ENCODE measurements at regions not wholly inside any gene's neighbourhood (a gene's known extent, or its start where the extent isn't known, plus 50 kb on each side); places are given as distances from the start of the nearest gene placed in this dataset.

GRCh38 chr13:30002577-30002976 lies 152.2 kb upstream of the UBL3 start:
- no peak for FAIRE-seq

DNA sequence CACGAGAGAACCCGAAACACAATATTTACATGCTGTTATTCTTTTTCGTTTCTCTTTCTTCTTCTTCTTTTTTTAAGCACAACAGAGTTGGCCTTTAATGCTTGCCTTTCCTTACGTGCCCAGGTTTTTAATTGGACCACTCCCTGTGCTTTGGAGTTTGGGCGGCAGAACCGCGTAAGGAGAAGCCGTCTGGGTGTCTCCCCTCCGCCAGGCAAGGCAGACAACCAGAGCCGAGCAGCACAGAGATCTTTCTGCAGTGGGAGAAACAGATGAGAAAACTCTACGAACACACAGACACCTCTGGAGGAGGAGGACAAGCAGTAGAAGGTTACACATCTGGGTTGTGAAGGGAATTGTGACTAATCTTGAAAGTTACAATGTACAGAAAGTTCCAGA lies 150.0 kb upstream of the UBL3 start:
- intact Hi-C loops (cut with DNase I): no loop called here
- no peak overlapping the region for H3K4me3 ChIP-seq (ENCODE audit: low read length in 3 of 3)
- H3K27ac ChIP-seq (ENCODE audit: low read depth in 2 of 2, low read length in 2 of 2): no peak overlapping the region
- TF ChIP-seq CTCF (IDR thresholded peaks at IDR 0.05; ENCODE audit: borderline replicate concordance, extremely low read depth, insufficient read depth): no peak
- H3K36me3 ChIP-seq (ENCODE audit: control insufficient read depth in 2 of 3, insufficient read depth in 3 of 3, low read length in 3 of 3): no peaks in the 10 kb centered on the region
- DNase-seq (no peak), FAIRE-seq (no peak)
- H3K9me3 ChIP-seq (ENCODE audit: control insufficient read depth in 2 of 3, insufficient read depth in 1 of 3, low read length in 3 of 3): no peaks in the 10 kb centered on the region
- H3K9ac ChIP-seq (ENCODE audit: low read length in 3 of 3): no peak overlapping the region
- no peaks in the 10 kb centered on the region for H3K4me1 ChIP-seq (ENCODE audit: control insufficient read depth in 2 of 3, insufficient read depth in 2 of 3, low read depth in 1 of 3, low read length in 3 of 3)
- H3K27me3 ChIP-seq (ENCODE audit: control insufficient read depth, insufficient read depth, low read length): no peaks in the 10 kb centered on the region

More at GRCh38 chr13:30002577-30002976, 152.2 kb upstream of the UBL3 start:
- DNase-seq: no peak
- Histone ChIP-seq H3K9ac (ENCODE audit: low read length in 3 of 3) (no peak overlapping the region), H3K4me3 (ENCODE audit: low read length in 3 of 3) (no peak overlapping the region), H3K36me3 (ENCODE audit: control insufficient read depth in 2 of 3, insufficient read depth in 3 of 3, low read length in 3 of 3) (no peaks in the 10 kb centered on the region), H3K27me3 (ENCODE audit: control insufficient read depth, insufficient read depth, low read length) (no peaks in the 10 kb centered on the region), H3K27ac (ENCODE audit: low read depth in 2 of 2, low read length in 2 of 2) (no peak overlapping the region), H3K4me1 (ENCODE audit: control insufficient read depth in 2 of 3, insufficient read depth in 2 of 3, low read depth in 1 of 3, low read length in 3 of 3) (no peaks in the 10 kb centered on the region), H3K9me3 (ENCODE audit: control insufficient read depth in 2 of 3, insufficient read depth in 1 of 3, low read length in 3 of 3) (no peaks in the 10 kb centered on the region)
- TF ChIP-seq CTCF (IDR thresholded peaks at IDR 0.05; ENCODE audit: borderline replicate concordance, extremely low read depth, insufficient read depth): no peak
- intact Hi-C loops (cut with DNase I): no loop called here

- no peaks in the 10 kb centered on the region for H3K4me1 ChIP-seq (ENCODE audit: control insufficient read depth in 2 of 3, insufficient read depth in 2 of 3, low read depth in 1 of 3, low read length in 3 of 3)
- no peak overlapping the region for H3K9ac ChIP-seq (ENCODE audit: low read length in 3 of 3)
- H3K27me3 ChIP-seq (ENCODE audit: control insufficient read depth, insufficient read depth, low read length): no peaks in the 10 kb centered on the region
- TF ChIP-seq CTCF (IDR thresholded peaks at IDR 0.05; ENCODE audit: borderline replicate concordance, extremely low read depth, insufficient read depth): no peak
- H3K27ac ChIP-seq (ENCODE audit: low read depth in 2 of 2, low read length in 2 of 2): no peak overlapping the region
- no peaks in the 10 kb centered on the region for H3K9me3 ChIP-seq (ENCODE audit: control insufficient read depth in 2 of 3, insufficient read depth in 1 of 3, low read length in 3 of 3)
- DNase-seq (no peak), FAIRE-seq (no peak)
- intact Hi-C loops (cut with DNase I): no loop called here
- no peaks in the 10 kb centered on the region for H3K36me3 ChIP-seq (ENCODE audit: control insufficient read depth in 2 of 3, insufficient read depth in 3 of 3, low read length in 3 of 3)
- no peak overlapping the region for H3K4me3 ChIP-seq (ENCODE audit: low read length in 3 of 3)
Observed at GRCh38 chr13:29999492-30000369, 149.3 kb upstream of the UBL3 start.

All from kidney (tissue), 13 donors.